ENCODE measurements at regions not wholly inside any gene's neighbourhood (a gene's known extent, or its start where the extent isn't known, plus 50 kb on each side); places are given as distances from the start of the nearest gene placed in this dataset.
"Not testable (repeated sequence)": the region's sequence is repeated elsewhere in the genome, so short reads cannot be mapped to it uniquely, and the experiment has no call there.

DNA sequence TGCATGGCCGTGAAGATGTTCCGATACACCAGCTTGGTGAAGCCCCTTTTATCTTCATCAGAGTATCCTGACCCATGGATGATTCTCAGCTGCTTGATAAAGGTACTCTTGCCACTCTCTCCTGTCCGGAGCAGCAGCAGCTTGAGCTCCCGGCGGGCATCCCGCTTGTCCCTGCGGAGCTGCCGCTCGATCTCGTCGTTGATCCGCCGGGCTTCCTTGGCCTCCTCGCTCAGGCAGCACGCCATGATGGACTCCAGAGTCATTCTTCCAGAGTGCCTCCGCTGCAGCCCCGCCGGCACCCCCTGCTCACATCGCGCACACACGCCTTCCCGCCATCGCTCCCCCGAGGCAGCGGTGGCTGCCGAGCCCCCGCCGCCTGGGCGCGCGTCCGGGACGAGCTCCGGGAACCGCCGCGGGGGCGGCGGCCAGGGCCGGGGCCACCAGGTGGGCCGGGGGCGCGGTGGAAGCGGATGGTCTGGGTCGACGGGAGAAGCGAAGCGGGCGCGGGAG, 51.3 kb upstream of the TUBA3D start:
- not testable (repeated sequence) for TF ChIP-seq FOXA3 (CRISPR knock-in tag; conservative IDR thresholded peaks at IDR 0.05 in 1 of 2, IDR thresholded peaks at IDR 0.05 in 1 of 2); ZNF23 (CRISPR knock-in tag; IDR thresholded peaks at IDR 0.05); ZBTB9 (CRISPR knock-in tag; IDR thresholded peaks at IDR 0.05)

Measured in K562 (cell line).